Loucy (cell line): ENCODE measurements at regions not wholly inside any gene's neighbourhood (a gene's known extent, or its start where the extent isn't known, plus 50 kb on each side); places are given as distances from the start of the nearest gene placed in this dataset.

Experiments used
- H2AFZ ChIP-seq: fragments of 200-600 bp; sonication (generic); 2 replicates; pipeline ENCODE4 v1.6.0; 2016; ENCODE audit warnings: antibody characterized with exemption, mild to moderate bottlenecking, low read length, moderate library complexity
- H3F3A ChIP-seq: fragments of 200-600 bp; 2 replicates; pipeline ENCODE4 v1.6.0; 2016; ENCODE audit warnings: antibody characterized with exemption, low read depth, mild to moderate bottlenecking
- H3K27me3 ChIP-seq: fragments of 200-600 bp; sonication (generic); 2 replicates; pipeline ENCODE4 v1.6.1; 2014; ENCODE audit warnings: low read length, mild to moderate bottlenecking; ENCODE audit not compliant: insufficient read depth, poor library complexity, severe bottlenecking
- H3K36me3 ChIP-seq: fragments of 200-600 bp; sonication (generic); 2 replicates; pipeline ENCODE4 v1.6.1; 2016; ENCODE audit warnings: low read length; ENCODE audit not compliant: insufficient read depth
- H3K4me1 ChIP-seq: fragments of 200-600 bp; sonication (generic); 2 replicates; pipeline ENCODE4 v1.5.1; 2014; ENCODE audit warnings: low read length, mild to moderate bottlenecking; ENCODE audit not compliant: insufficient read depth, poor library complexity, severe bottlenecking
- H3K4me2 ChIP-seq: fragments of 200-600 bp; sonication (generic); 2 replicates; pipeline ENCODE4 v1.6.0; 2014; ENCODE audit warnings: antibody characterized with exemption, low read length, low read depth, mild to moderate bottlenecking; ENCODE audit not compliant: poor library complexity, severe bottlenecking
- H3K4me3 ChIP-seq: fragments of 200-600 bp; sonication (generic); 2 replicates; pipeline ENCODE4 v1.5.1; 2014; ENCODE audit warnings: low read length, mild to moderate bottlenecking, mixed read lengths; ENCODE audit not compliant: poor library complexity, severe bottlenecking
- H3K79me2 ChIP-seq: fragments of 200-600 bp; sonication (generic); 2 replicates; pipeline ENCODE4 v1.6.1; 2014; ENCODE audit warnings: low read length; ENCODE audit not compliant: insufficient read depth
- H3K9ac ChIP-seq: fragments of 200-600 bp; sonication (generic); 2 replicates; pipeline ENCODE4 v1.6.0; 2014; ENCODE audit warnings: mild to moderate bottlenecking, low read depth, low read length, moderate library complexity; ENCODE audit not compliant: poor library complexity, severe bottlenecking
- H3K9me2 ChIP-seq: fragments of 200-600 bp; sonication (generic); replicated peaks from 2 replicates; pipeline ENCODE4 v1.6.1; 2016; ENCODE audit warnings: low read depth, low read length, mixed read lengths
- H3K9me3 ChIP-seq: fragments of 200-600 bp; sonication (generic); 2 replicates; pipeline ENCODE4 v1.6.1; 2014; ENCODE audit warnings: mild to moderate bottlenecking, antibody characterized with exemption, low read length, low read depth; ENCODE audit not compliant: insufficient read depth
- H4K20me1 ChIP-seq: fragments of 200-600 bp; sonication (generic); 2 replicates; pipeline ENCODE4 v1.6.0; 2014; ENCODE audit warnings: antibody characterized with exemption, low read length, mild to moderate bottlenecking; ENCODE audit not compliant: insufficient read depth, poor library complexity, severe bottlenecking
- CTCF ChIP-seq: fragments of 200-600 bp; sonication (generic); conservative IDR thresholded peaks from 2 replicates; pipeline ENCODE4 v1.5.1; 2014; ENCODE audit warnings: mild to moderate bottlenecking, antibody characterized with exemption, low read length
- EZH2phosphoT487 ChIP-seq: fragments of 200-600 bp; IDR thresholded peaks from 2 replicates; pipeline ENCODE4 v1.6.1; 2018; ENCODE audit warnings: antibody characterized with exemption, mild to moderate bottlenecking, moderate library complexity, borderline replicate concordance

GRCh38 chr14:101048766-101049165, 145.2 kb upstream of the RTL1 start:
- no peak overlapping the region for H3K9ac ChIP-seq
- no peaks in the 10 kb centered on the region for H3K9me2 ChIP-seq
- H3K27me3 ChIP-seq = no peaks in the 10 kb centered on the region
- H3K36me3 ChIP-seq = no peaks in the 10 kb centered on the region
- no peak overlapping the region for H3K4me2 ChIP-seq
- no peak for TF ChIP-seq EZH2phosphoT487
- TF ChIP-seq CTCF = no peak
- no peaks in the 10 kb centered on the region for H3F3A ChIP-seq
- H3K9me3 ChIP-seq = no peaks in the 10 kb centered on the region; the same call in 1 of the 2 replicates
- H2AFZ ChIP-seq = no peak overlapping the region
- no peaks in the 10 kb centered on the region for H3K4me1 ChIP-seq
- no peak overlapping the region for H3K4me3 ChIP-seq
- H4K20me1 ChIP-seq = no peaks in the 10 kb centered on the region
- H3K79me2 ChIP-seq = no peaks in the 10 kb centered on the region

DNA sequence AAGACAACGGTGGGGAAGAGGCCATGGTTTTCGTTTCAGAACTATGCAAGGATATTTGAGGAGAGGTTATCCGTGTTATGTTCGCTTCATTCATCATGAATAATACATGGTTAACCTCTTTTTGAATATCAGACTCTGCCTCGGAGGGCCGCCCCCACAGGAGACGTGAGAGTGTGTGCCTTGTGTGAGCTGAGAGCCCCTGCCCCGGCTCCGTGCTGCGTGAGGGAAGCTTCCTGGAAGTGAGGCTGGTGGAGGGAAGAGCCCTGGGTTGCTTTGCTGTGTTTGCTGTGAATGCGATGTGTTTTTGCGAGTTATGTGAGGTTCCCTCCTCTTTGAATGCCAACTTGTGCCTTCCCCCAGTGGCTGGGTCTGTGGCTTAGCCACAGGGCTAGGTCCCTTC, 146.0 kb upstream of the RTL1 start:
- no peaks in the 10 kb centered on the region for H3K4me1 ChIP-seq
- H2AFZ ChIP-seq = no peak overlapping the region
- TF ChIP-seq CTCF = no peak
- TF ChIP-seq EZH2phosphoT487 = no peak
- H3K36me3 ChIP-seq = no peaks in the 10 kb centered on the region
- H3K9me2 ChIP-seq = no peaks in the 10 kb centered on the region
- H3F3A ChIP-seq = no peaks in the 10 kb centered on the region
- no peaks in the 10 kb centered on the region for H4K20me1 ChIP-seq
- H3K4me2 ChIP-seq = no peak overlapping the region
- no peaks in the 10 kb centered on the region; the same call in 1 of the 2 replicates for H3K9me3 ChIP-seq
- no peaks in the 10 kb centered on the region for H3K79me2 ChIP-seq
- no peak overlapping the region for H3K9ac ChIP-seq
- no peaks in the 10 kb centered on the region for H3K27me3 ChIP-seq
- no peak overlapping the region for H3K4me3 ChIP-seq

DNA sequence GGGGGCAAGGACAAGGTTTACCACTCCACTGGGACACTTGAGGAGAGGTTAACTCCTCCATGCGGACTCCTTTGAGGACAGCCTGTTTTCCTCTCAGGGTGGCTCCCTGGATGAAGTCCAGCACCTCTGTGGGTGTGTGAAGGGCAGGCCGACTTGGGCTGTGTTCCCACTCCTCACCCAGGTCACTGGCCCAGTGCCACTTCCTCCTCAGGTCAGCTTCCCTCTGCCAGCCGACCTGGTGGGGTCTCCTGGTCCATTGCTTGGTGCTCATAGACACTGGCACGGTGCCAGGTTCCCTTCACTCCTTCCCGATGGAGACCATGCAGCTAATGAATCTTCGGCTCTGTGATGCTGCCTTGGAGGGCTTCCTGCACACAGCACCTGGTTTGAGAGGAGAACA, 146.4 kb upstream of the RTL1 start:
- no peaks in the 10 kb centered on the region for H3K4me1 ChIP-seq
- H3K4me2 ChIP-seq = no peak overlapping the region
- H3K79me2 ChIP-seq = no peaks in the 10 kb centered on the region
- no peaks in the 10 kb centered on the region for H4K20me1 ChIP-seq
- no peaks in the 10 kb centered on the region; the same call in 1 of the 2 replicates for H3K9me3 ChIP-seq
- H3K36me3 ChIP-seq = no peaks in the 10 kb centered on the region
- H3K4me3 ChIP-seq = no peak overlapping the region
- TF ChIP-seq CTCF = no peak
- no peak for TF ChIP-seq EZH2phosphoT487
- no peak overlapping the region for H3K9ac ChIP-seq
- no peaks in the 10 kb centered on the region for H3F3A ChIP-seq
- no peak overlapping the region for H2AFZ ChIP-seq
- H3K27me3 ChIP-seq = no peaks in the 10 kb centered on the region
- no peaks in the 10 kb centered on the region for H3K9me2 ChIP-seq
